Cardiac muscle cell (in vitro differentiated cells and primary cell): ENCODE measurements at regions not wholly inside any gene's neighbourhood (a gene's known extent, or its start where the extent isn't known, plus 50 kb on each side); places are given as distances from the start of the nearest gene placed in this dataset.

ENCODE experiments used
- DNase-seq, 2 donors: peaks; one replicate each; pipeline versions ENCODE4 v3.0.0 to v3.0.0-alpha.2; 2010 to 2017; ENCODE audit warnings: low read depth in 1 of 2, low spot score in 1 of 2
- H3K27ac ChIP-seq: fragments of 200-600 bp; sonication (generic); 2 replicates; pipeline ENCODE4 v1.5.1; 2016
- H3K27me3 ChIP-seq: fragments of 200-600 bp; sonication (generic); 2 replicates; pipeline ENCODE4 v1.6.0; 2016; ENCODE audit warnings: control low read depth
- H3K36me3 ChIP-seq: fragments of 200-600 bp; sonication (generic); 2 replicates; pipeline ENCODE4 v1.5.1; 2016; ENCODE audit warnings: control low read depth
- H3K4me1 ChIP-seq: fragments of 200-600 bp; sonication (generic); 2 replicates; pipeline ENCODE4 v1.8.1; 2017; ENCODE audit warnings: low read depth, mild to moderate bottlenecking, mixed run types
- H3K4me3 ChIP-seq: fragments of 200-600 bp; sonication (generic); 2 replicates; pipeline ENCODE4 v1.5.1; 2016; ENCODE audit warnings: mild to moderate bottlenecking
- H3K9me3 ChIP-seq: fragments of 200-600 bp; sonication (generic); 2 replicates; pipeline ENCODE4 v1.5.1; 2017; ENCODE audit warnings: low read depth, mild to moderate bottlenecking, control low read depth
- TF ChIP-seq, protein P1 (sequence below): IDR thresholded peaks from 2 replicates; pipeline ENCODE4 v1.5.1; 2012; ENCODE audit warnings: low read depth, mild to moderate bottlenecking, low read length

GRCh38 chr2:128371648-128372345 is 53.1 kb upstream of the HS6ST1 start:
- Histone ChIP-seq H3K4me3 (no peak overlapping the region), H3K36me3 (no peaks in the 10 kb centered on the region), H3K4me1 (peaks cover 13% of the 10 kb centered on the region), H3K9me3 (no peaks in the 10 kb centered on the region), H3K27ac (no peak overlapping the region), H3K27me3 (no peaks in the 10 kb centered on the region)
- TF ChIP-seq, protein P1, sequence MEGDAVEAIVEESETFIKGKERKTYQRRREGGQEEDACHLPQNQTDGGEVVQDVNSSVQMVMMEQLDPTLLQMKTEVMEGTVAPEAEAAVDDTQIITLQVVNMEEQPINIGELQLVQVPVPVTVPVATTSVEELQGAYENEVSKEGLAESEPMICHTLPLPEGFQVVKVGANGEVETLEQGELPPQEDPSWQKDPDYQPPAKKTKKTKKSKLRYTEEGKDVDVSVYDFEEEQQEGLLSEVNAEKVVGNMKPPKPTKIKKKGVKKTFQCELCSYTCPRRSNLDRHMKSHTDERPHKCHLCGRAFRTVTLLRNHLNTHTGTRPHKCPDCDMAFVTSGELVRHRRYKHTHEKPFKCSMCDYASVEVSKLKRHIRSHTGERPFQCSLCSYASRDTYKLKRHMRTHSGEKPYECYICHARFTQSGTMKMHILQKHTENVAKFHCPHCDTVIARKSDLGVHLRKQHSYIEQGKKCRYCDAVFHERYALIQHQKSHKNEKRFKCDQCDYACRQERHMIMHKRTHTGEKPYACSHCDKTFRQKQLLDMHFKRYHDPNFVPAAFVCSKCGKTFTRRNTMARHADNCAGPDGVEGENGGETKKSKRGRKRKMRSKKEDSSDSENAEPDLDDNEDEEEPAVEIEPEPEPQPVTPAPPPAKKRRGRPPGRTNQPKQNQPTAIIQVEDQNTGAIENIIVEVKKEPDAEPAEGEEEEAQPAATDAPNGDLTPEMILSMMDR, result no peak
- no peak for DNase-seq

DNA sequence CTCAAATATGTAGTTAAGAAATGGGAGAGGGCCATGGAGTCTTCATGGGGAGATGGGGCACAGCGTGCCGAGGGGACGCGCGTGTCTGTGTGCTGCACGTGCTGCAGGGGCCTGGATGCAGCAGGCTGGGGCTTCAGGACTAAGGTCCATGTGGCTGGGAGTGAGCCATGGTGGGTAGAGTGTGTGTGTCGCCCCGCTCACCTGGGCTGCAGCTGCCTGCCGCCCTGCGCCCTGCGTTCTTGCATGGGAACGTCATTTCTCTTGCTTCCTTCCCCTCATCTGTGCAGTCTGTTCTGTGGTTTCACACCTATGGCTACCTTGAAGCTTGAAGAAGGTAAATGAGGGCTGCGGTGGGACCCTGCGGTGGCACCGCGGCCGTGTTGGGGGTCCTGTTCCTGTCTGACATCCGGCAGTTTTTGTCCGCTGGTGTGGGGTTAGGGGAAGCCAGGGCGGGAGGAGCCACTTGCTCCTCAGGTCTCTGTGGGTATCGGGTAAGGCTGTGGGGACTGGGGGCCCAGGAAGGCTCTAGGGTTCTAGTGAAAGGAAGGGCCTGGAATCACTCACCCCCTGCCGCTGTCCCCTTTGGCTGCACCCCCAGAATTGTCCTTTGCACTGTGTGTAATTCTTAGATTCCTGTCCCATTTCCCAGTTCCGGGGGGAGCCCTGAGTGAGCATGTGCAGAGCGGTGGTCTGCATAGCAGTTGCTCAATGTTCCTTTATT is 54.1 kb upstream of the HS6ST1 start:
- Histone ChIP-seq H3K4me1 (peaks cover 13% of the 10 kb centered on the region), H3K27me3 (no peaks in the 10 kb centered on the region), H3K27ac (no peak overlapping the region), H3K9me3 (no peaks in the 10 kb centered on the region), H3K36me3 (no peaks in the 10 kb centered on the region), H3K4me3 (no peak overlapping the region)
- DNase-seq, result no peak
- TF ChIP-seq, protein P1, result no peak

- Histone ChIP-seq H3K27me3 (no peaks in the 10 kb centered on the region), H3K36me3 (no peaks in the 10 kb centered on the region), H3K9me3 (no peaks in the 10 kb centered on the region), H3K4me3 (no peak overlapping the region), H3K4me1 (peaks cover 13% of the 10 kb centered on the region), H3K27ac (no peak overlapping the region)
- TF ChIP-seq, protein P1, result no peak
- DNase-seq, result no peak
Observed at GRCh38 chr2:128373451-128374000, 54.9 kb upstream of the HS6ST1 start.

GRCh38 chr2:128374001-128374710 is 55.5 kb upstream of the HS6ST1 start:
- Histone ChIP-seq H3K9me3 (no peaks in the 10 kb centered on the region), H3K4me3 (no peak overlapping the region), H3K27me3 (no peaks in the 10 kb centered on the region), H3K27ac (no peak overlapping the region), H3K36me3 (no peaks in the 10 kb centered on the region), H3K4me1 (peaks cover 11% of the 10 kb centered on the region)
- peak in 1 of 2 donors; percentile 77 for DNase-seq
- TF ChIP-seq, protein P1, result no peak

GRCh38 chr2:128374711-128375413 is 56.2 kb upstream of the HS6ST1 start:
- Histone ChIP-seq H3K27me3 (no peaks in the 10 kb centered on the region), H3K27ac (no peak overlapping the region), H3K36me3 (no peaks in the 10 kb centered on the region), H3K4me1 (peaks cover 8% of the 10 kb centered on the region), H3K9me3 (no peaks in the 10 kb centered on the region), H3K4me3 (no peak overlapping the region)
- TF ChIP-seq, protein P1, result no peak
- DNase-seq, result no peak
